HCT116 (cell line): ENCODE measurements at regions not wholly inside any gene's neighbourhood (a gene's known extent, or its start where the extent isn't known, plus 50 kb on each side); places are given as distances from the start of the nearest gene placed in this dataset.
"Not testable (repeated sequence)": the region's sequence is repeated elsewhere in the genome, so short reads cannot be mapped to it uniquely, and the experiment has no call there.

Source experiments
- ATAC-seq: fragments of 200-7000 bp; cut with Tn5 transposase; 2 replicates; pipeline ENCODE4 v1.9.1; 2020; ENCODE audit warnings: mild to moderate bottlenecking, moderate library complexity
- BruUV-seq: library from RNA; stranded (reverse); fragments of 400-500 nt; replicated peaks from 2 replicates; lab custom pipeline; 2021; lab: Mats Ljungman, UMichigan
- CTCF ChIA-PET: fragments of 300-600 bp; sonication (Branson Sonifier 250); formaldehyde crosslinking; loops from one replicate; lab custom pipeline; 2021; ENCODE audit warnings: antibody characterized with exemption; lab: Charles Lee
- POLR2A ChIA-PET: fragments of 300-600, 350-600 bp; sonication (Branson Sonifier 250); formaldehyde crosslinking; loops from one replicate; lab custom pipeline; 2021; ENCODE audit warnings: antibody characterized with exemption; lab: Charles Lee
- RAD21 ChIA-PET, 2 experiments: fragments of 300-600 bp; sonication (Branson Sonifier 250); formaldehyde crosslinking; loops; one replicate each; lab custom pipeline; 2023; ENCODE audit warnings: low total read pairs in 2 of 2; ENCODE audit not compliant: uncharacterized antibody in 2 of 2, unreplicated experiment in 2 of 2, low non-redundant PET in 1 of 2; lab: Charles Lee
- DNase-seq: peaks from one replicate; pipeline ENCODE4 v3.0.0-alpha.2; 2010; ENCODE audit warnings: low read depth, low spot score
- H2AFZ ChIP-seq: fragments of 200-600 bp; shearing (Covaris generic), sonication (generic); 2 replicates; pipeline ENCODE4 v1.6.1; 2017; ENCODE audit warnings: low read depth, mixed run types, mixed read lengths, antibody characterized with exemption, low read length; ENCODE audit not compliant: poor library complexity, severe bottlenecking
- H3K27ac ChIP-seq: 2 replicates; pipeline ENCODE4 v1.5.1; 2012; ENCODE audit warnings: low read depth, low read length
- H3K27me3 ChIP-seq: fragments of 200-600 bp; sonication (generic); 2 replicates; pipeline ENCODE4 v1.6.1; 2016; ENCODE audit warnings: mixed run types, low read length, mixed read lengths; ENCODE audit not compliant: insufficient read depth
- H3K36me3 ChIP-seq, 2 experiments: fragments of 200-500 bp in 1 of 2; fragments of 200-600 bp in 1 of 2; sonication (Bioruptor generic) in 1 of 2; sonication (generic) in 1 of 2; 2 replicates each; pipeline versions ENCODE4 v1.5.1 to v1.6.1; 2014 to 2016; ENCODE audit warnings: low read length in 2 of 2, inconsistent platforms in 1 of 2, mixed read lengths in 1 of 2, mixed run types in 1 of 2; ENCODE audit not compliant: insufficient read depth in 2 of 2, control insufficient read depth in 1 of 2
- H3K4me1 ChIP-seq, 2 experiments: fragments of 200-600 bp in 1 of 2; sonication (generic) in 1 of 2; 2 replicates each; pipeline versions ENCODE4 v1.5.1 to v1.6.1; 2012 to 2017; ENCODE audit warnings: low read length in 2 of 2, inconsistent platforms in 1 of 2, mild to moderate bottlenecking in 1 of 2, mixed read lengths in 1 of 2, mixed run types in 1 of 2, moderate library complexity in 1 of 2; ENCODE audit not compliant: insufficient read depth in 2 of 2, control insufficient read depth in 1 of 2
- H3K4me2 ChIP-seq: fragments of 200-600 bp; sonication (generic); 2 replicates; pipeline ENCODE4 v1.6.1; 2017; ENCODE audit warnings: mixed run types, low read length, mixed read lengths
- H3K4me3 ChIP-seq, 2 experiments: fragments of 200-600 bp in 1 of 2; sonication (generic) in 1 of 2; replicated peaks in 1 of 2; 2 replicates each; pipeline ENCODE4 v1.5.1; 2011 to 2016; ENCODE audit warnings: low read length in 2 of 2, control low read depth in 1 of 2, low read depth in 1 of 2, mild to moderate bottlenecking in 1 of 2, mixed read lengths in 1 of 2, mixed run types in 1 of 2
- H3K79me2 ChIP-seq: fragments of 200-600 bp; sonication (generic); 2 replicates; pipeline ENCODE4 v1.6.1; 2017; ENCODE audit warnings: mild to moderate bottlenecking, mixed run types, low read length, moderate library complexity, mixed read lengths; ENCODE audit not compliant: insufficient read depth
- H3K9ac ChIP-seq: fragments of 200-600 bp; sonication (generic); 2 replicates; pipeline ENCODE4 v1.6.1; 2016; ENCODE audit warnings: low read length, mixed read lengths
- H3K9me2 ChIP-seq: fragments of 200-600 bp; sonication (generic), shearing (Covaris generic); 2 replicates; pipeline ENCODE4 v1.6.1; 2017; ENCODE audit warnings: mixed run types, mild to moderate bottlenecking, moderate library complexity; ENCODE audit not compliant: insufficient read depth
- H3K9me3 ChIP-seq, 2 experiments: fragments of 200-500 bp in 1 of 2; fragments of 200-600 bp in 1 of 2; sonication (Bioruptor generic) in 1 of 2; sonication (generic) in 1 of 2; 2 replicates each; pipeline ENCODE4 v1.6.1; 2014 to 2017; ENCODE audit warnings: low read length in 2 of 2, mixed read lengths in 2 of 2, inconsistent platforms in 1 of 2, low read depth in 1 of 2, mild to moderate bottlenecking in 1 of 2, mixed run types in 1 of 2, moderate library complexity in 1 of 2; ENCODE audit not compliant: control insufficient read depth in 1 of 2, insufficient read depth in 1 of 2
- H4K20me1 ChIP-seq: fragments of 200-600 bp; sonication (generic), shearing (Covaris generic); 2 replicates; pipeline ENCODE4 v1.6.1; 2017; ENCODE audit warnings: mixed run types, mild to moderate bottlenecking, moderate library complexity; ENCODE audit not compliant: insufficient read depth
- CTCF ChIP-seq, 3 experiments: fragments of 200-600 bp in 1 of 3; sonication (generic) in 1 of 3; IDR thresholded peaks in 2 of 3; conservative IDR thresholded peaks in 1 of 3; 2 replicates each; pipeline ENCODE4 v1.5.1; 2012 to 2017; ENCODE audit warnings: low read depth in 2 of 3, low read length in 2 of 3, antibody characterized with exemption in 1 of 3, borderline replicate concordance in 1 of 3, control low read depth in 1 of 3, mild to moderate bottlenecking in 1 of 3, mixed read lengths in 1 of 3, mixed run types in 1 of 3, moderate library complexity in 1 of 3; ENCODE audit not compliant: insufficient read depth in 1 of 3
- RAD21 ChIP-seq: IDR thresholded peaks from 2 replicates; pipeline ENCODE4 v1.6.1; 2012; ENCODE audit warnings: low read depth, mild to moderate bottlenecking
- intact Hi-C: fragments of 100-400 bp; cut with micrococcal nuclease; formaldehyde crosslinking; loops from 2 replicates; pipeline ENCODE4 v1.10.0; 2022

DNA sequence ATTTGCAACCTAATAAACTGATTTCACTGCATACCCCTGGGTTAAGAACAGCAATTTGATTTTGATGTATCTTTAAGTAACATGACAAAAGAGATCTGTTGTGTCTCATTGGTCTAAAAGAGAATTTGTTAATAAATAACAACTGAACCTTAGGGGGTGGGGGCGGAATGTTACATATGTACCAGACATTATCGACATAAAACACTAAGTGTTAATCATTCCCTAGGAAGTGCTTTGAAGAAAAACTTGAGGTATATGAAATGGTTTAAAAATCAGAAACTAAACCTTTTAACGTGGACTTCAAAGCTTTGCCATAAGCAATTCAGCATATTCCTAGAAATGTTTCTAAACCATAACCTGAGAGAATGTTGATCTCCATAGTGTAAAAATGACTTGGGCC, 88.5 kb upstream of the GPR89A start:
- H3K9ac ChIP-seq, H3K79me2 ChIP-seq, CTCF ChIA-PET, POLR2A ChIA-PET, H3K27me3 ChIP-seq, RAD21 ChIA-PET, H3K4me2 ChIP-seq, ATAC-seq, H3K4me1 ChIP-seq, H4K20me1 ChIP-seq, H3K36me3 ChIP-seq, H3K9me2 ChIP-seq, H2AFZ ChIP-seq, H3K27ac ChIP-seq, intact Hi-C loops, DNase-seq, BruUV-seq, H3K4me3 ChIP-seq, H3K9me3 ChIP-seq: not testable (repeated sequence)

DNA sequence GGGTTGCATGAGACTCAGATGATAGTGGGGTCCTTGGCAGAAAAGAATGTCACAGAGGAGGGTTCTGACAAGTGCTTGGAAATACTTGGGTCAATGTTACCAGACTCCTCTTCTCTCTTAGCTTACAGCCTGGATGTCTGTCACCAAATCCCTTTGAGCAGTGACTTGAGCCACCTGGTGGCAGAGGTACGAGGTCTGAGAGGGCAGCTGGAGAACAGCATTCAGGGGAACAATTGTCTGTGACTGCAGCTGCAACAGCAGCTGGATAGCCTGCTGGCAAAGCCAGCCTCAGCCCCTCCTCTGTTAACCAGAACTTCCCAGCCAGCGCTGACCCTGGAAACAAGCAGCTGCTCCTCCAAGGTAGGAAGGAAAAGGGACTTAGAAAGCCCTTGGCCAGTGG, 87.6 kb upstream of the NBPF20 start:
- RAD21 ChIA-PET, result not testable (repeated sequence)
- ATAC-seq, result peak; percentile 83

DNA sequence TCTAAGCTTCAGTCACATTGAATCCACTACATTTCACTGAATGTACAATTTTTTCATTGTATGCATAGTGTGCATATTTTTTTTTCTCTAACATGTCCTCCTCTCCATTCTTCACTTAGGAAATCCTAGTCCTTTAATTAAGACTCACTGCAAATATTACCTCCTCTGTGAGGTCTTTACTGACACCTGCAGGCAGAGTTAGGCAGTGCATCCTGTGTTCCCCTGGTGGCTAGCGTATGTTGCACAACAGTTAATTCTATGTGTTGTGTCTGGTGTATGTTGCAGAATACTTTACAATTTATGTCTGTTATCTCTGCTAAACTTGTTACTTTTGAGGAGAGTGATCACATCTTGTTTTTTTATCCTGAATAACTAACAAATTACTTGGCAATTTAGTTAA, 82.7 kb upstream of the NBPF20 start:
- RAD21 ChIA-PET, H3K9me2 ChIP-seq, CTCF ChIA-PET, POLR2A ChIA-PET, H3K4me3 ChIP-seq, H4K20me1 ChIP-seq, H3K36me3 ChIP-seq, BruUV-seq, H3K9me3 ChIP-seq, H3K4me1 ChIP-seq, H3K9ac ChIP-seq, H3K27me3 ChIP-seq, H3K79me2 ChIP-seq, DNase-seq, H3K4me2 ChIP-seq, H3K27ac ChIP-seq, H2AFZ ChIP-seq, intact Hi-C loops: not testable (repeated sequence)
- peak; percentile 85 for ATAC-seq

More for the DNA sequence above, 87.6 kb upstream of the NBPF20 start:
- H3K4me1 ChIP-seq, H3K27me3 ChIP-seq, H3K27ac ChIP-seq, DNase-seq, BruUV-seq, H3K4me3 ChIP-seq, CTCF ChIA-PET, intact Hi-C loops, H3K9me2 ChIP-seq, H3K9ac ChIP-seq, H3K4me2 ChIP-seq, H2AFZ ChIP-seq, POLR2A ChIA-PET, H3K36me3 ChIP-seq, H3K79me2 ChIP-seq, H4K20me1 ChIP-seq, H3K9me3 ChIP-seq: not testable (repeated sequence)
- peak in 2 of 3 experiments; percentile 13 to 15; a peak in 1 of 6 replicates for TF ChIP-seq CTCF (IDR thresholded peaks at IDR 0.05 in 2 of 3, conservative IDR thresholded peaks at IDR 0.05 in 1 of 3; ENCODE audit: borderline replicate concordance in 1 of 3, insufficient read depth in 1 of 3, low read depth in 2 of 3, low read length in 2 of 3)
- TF ChIP-seq RAD21, result peak; percentile 34
